K562 (cell line): ENCODE measurements at regions not wholly inside any gene's neighbourhood (a gene's known extent, or its start where the extent isn't known, plus 50 kb on each side); places are given as distances from the start of the nearest gene placed in this dataset.

Source experiments
- ATAC-seq: fragments of 200-7000 bp; cut with Tn5 transposase; 3 replicates; pipeline ENCODE4 v1.9.1; 2020; ENCODE audit warnings: moderate library complexity
- BruUV-seq: library from RNA; stranded (reverse); fragments of 400-500 nt; replicated peaks from 2 replicates; lab custom pipeline; 2021; lab: Mats Ljungman, UMichigan
- CTCF ChIA-PET: fragments of 300-600 bp; formaldehyde crosslinking; extraction: SDS; loops from one replicate; lab custom pipeline; 2021; ENCODE audit warnings: low intra/inter-chr PET ratio; lab: Yijun Ruan, JAX
- POLR2A ChIA-PET: fragments of 300-600, 350-650 bp; sonication (Branson Sonifier 250); formaldehyde crosslinking; extraction: SDS; loops from one replicate; lab custom pipeline; 2021; ENCODE audit warnings: antibody characterized with exemption, inconsistent platforms; lab: Yijun Ruan, JAX
- DNase-seq, 4 experiments: peaks; one replicate each; pipeline versions ENCODE4 v3.0.0 to v3.0.0-alpha.2; 2011 to 2018; ENCODE audit warnings: low spot score in 3 of 4, mixed read lengths in 3 of 4; ENCODE audit errors: extremely low read depth in 1 of 4
- FAIRE-seq: peaks from 2 replicates; lab custom pipeline; 2011; peaks lifted over from hg19 to GRCh38; lab: Jason Lieb, UNC
- H2AFZ ChIP-seq: 2 replicates; pipeline ENCODE4 v1.6.0; 2011; ENCODE audit warnings: low read depth, low read length, control low read depth, inconsistent platforms
- H3K27ac ChIP-seq: fragments of 200-600 bp; 3 replicates; pipeline ENCODE4 v1.8.0; 2011; ENCODE audit warnings: low read depth, mild to moderate bottlenecking, control low read depth, inconsistent platforms, low read length, moderate library complexity, mixed read lengths; ENCODE audit errors: extremely low read depth
- H3K27me3 ChIP-seq, 2 experiments: fragments of 300-600 bp in 1 of 2; 2 replicates in 1 of 2; 3 replicates in 1 of 2; pipeline versions ENCODE4 v1.6.0 to v1.8.0; 2011; ENCODE audit warnings: inconsistent platforms in 2 of 2, low read length in 2 of 2, mild to moderate bottlenecking in 1 of 2, mixed read lengths in 1 of 2, moderate library complexity in 1 of 2; ENCODE audit not compliant: control insufficient read depth in 2 of 2, insufficient read depth in 2 of 2
- H3K36me3 ChIP-seq: fragments of 300-600 bp; 3 replicates; pipeline ENCODE4 v1.8.0; 2011; ENCODE audit warnings: mild to moderate bottlenecking, low read length, inconsistent platforms; ENCODE audit not compliant: control insufficient read depth, insufficient read depth
- H3K4me1 ChIP-seq, 2 experiments: fragments of 200-600 bp in 1 of 2; replicated peaks in 1 of 2; 2 replicates in 1 of 2; 3 replicates in 1 of 2; pipeline versions ENCODE4 v1.5.1 to v1.8.0; 2011; ENCODE audit warnings: inconsistent platforms in 2 of 2, low read length in 2 of 2, mild to moderate bottlenecking in 1 of 2, mixed read lengths in 1 of 2, moderate library complexity in 1 of 2; ENCODE audit not compliant: control insufficient read depth in 2 of 2, insufficient read depth in 2 of 2
- H3K4me2 ChIP-seq: 2 replicates; pipeline ENCODE4 v1.6.1; 2011; ENCODE audit warnings: low read length, control low read depth, inconsistent platforms, mixed read lengths; ENCODE audit not compliant: insufficient read depth
- H3K4me3 ChIP-seq: fragments of 200-600 bp; sonication (generic), shearing (Covaris generic); 2 replicates; pipeline ENCODE4 v1.5.1; 2016; ENCODE audit warnings: control low read depth, inconsistent platforms
- H3K79me2 ChIP-seq: fragments of 200-600 bp; 3 replicates; pipeline ENCODE4 v1.8.0; 2011; ENCODE audit warnings: low read length, inconsistent platforms; ENCODE audit not compliant: control insufficient read depth, insufficient read depth
- H3K9ac ChIP-seq, 2 experiments: 2 replicates each; pipeline versions ENCODE4 v1.6.0 to v1.6.1; 2011; ENCODE audit warnings: low read depth in 2 of 2, low read length in 2 of 2, control low read depth in 1 of 2, inconsistent platforms in 1 of 2, mild to moderate bottlenecking in 1 of 2, mixed read lengths in 1 of 2; ENCODE audit not compliant: insufficient read depth in 1 of 2
- H3K9me1 ChIP-seq: one replicate; pipeline ENCODE4 v1.6.0; 2011; ENCODE audit warnings: inconsistent platforms, mild to moderate bottlenecking, low read length, moderate library complexity; ENCODE audit not compliant: control insufficient read depth, insufficient read depth
- H3K9me3 ChIP-seq: replicated peaks from 2 replicates; pipeline ENCODE4 v1.5.1; 2011; ENCODE audit warnings: low read depth, low read length, inconsistent platforms; ENCODE audit not compliant: control insufficient read depth, insufficient read depth
- H4K20me1 ChIP-seq: replicated peaks from 2 replicates; pipeline ENCODE4 v1.6.1; 2011; ENCODE audit warnings: low read length, inconsistent platforms, mixed read lengths; ENCODE audit not compliant: control insufficient read depth, insufficient read depth
- BRD9 ChIP-seq: fragments of 450-650 bp; IDR thresholded peaks from 2 replicates; pipeline ENCODE4 v1.6.1; 2018; ENCODE audit warnings: low read depth; ENCODE audit not compliant: partially characterized antibody
- HIVEP1 ChIP-seq: fragments of 250-450 bp; sonication (Bioruptor Pico); IDR thresholded peaks from 2 replicates; pipeline ENCODE4 v1.4.0; 2020; ENCODE audit warnings: mild to moderate bottlenecking
- KDM2B ChIP-seq: fragments of 250-450 bp; sonication (Bioruptor Pico); IDR thresholded peaks from 2 replicates; pipeline ENCODE4 v1.8.0; 2021; ENCODE audit warnings: mild to moderate bottlenecking, moderate library complexity
- NELFE ChIP-seq: IDR thresholded peaks from 2 replicates; pipeline ENCODE4 v1.6.1; 2011; ENCODE audit warnings: mild to moderate bottlenecking; ENCODE audit not compliant: insufficient read depth, insufficient read length
- NR1H2 ChIP-seq: sonication (generic); formaldehyde crosslinking; IDR thresholded peaks from 2 replicates; pipeline ENCODE4 v1.4.0; 2020; ENCODE audit warnings: mild to moderate bottlenecking, missing genetic modification reagents
- PATZ1 ChIP-seq: fragments of 250-450 bp; sonication (Bioruptor Pico); IDR thresholded peaks from 2 replicates; pipeline ENCODE4 v1.5.0; 2020; ENCODE audit warnings: mild to moderate bottlenecking, borderline replicate concordance
- WHSC1 ChIP-seq: IDR thresholded peaks from one replicate; pipeline ENCODE4 v1.6.1; 2012; ENCODE audit warnings: low read length, control low read depth, inconsistent platforms
- ZBTB40 ChIP-seq, 2 experiments: fragments of 450-650 bp in 1 of 2; sonication (generic) in 1 of 2; formaldehyde crosslinking in 1 of 2; IDR thresholded peaks; 2 replicates each; pipeline versions ENCODE4 v1.7.1 to v1.9.0; 2016 to 2022; ENCODE audit warnings: inconsistent platforms in 1 of 2, mild to moderate bottlenecking in 1 of 2, missing genetic modification reagents in 1 of 2
- ZNF445 ChIP-seq: fragments of 250-450 bp; sonication (Bioruptor Pico); IDR thresholded peaks from 2 replicates; pipeline ENCODE4 v1.4.0; 2020; ENCODE audit warnings: low read depth, mild to moderate bottlenecking, moderate library complexity
- ZNF589 ChIP-seq: fragments of 200-800 bp; sonication (Bioruptor generic); IDR thresholded peaks from 2 replicates; pipeline ENCODE4 v1.6.1; 2016; ENCODE audit warnings: low read depth, missing genetic modification characterization, missing compliant biosample characterization
- WGBS: fragments of 100-300 bp; shearing (Covaris generic); methylation state at CpG from one replicate; pipeline ENCODE4 v1.1.6; 2016; ENCODE audit warnings: low coverage, mixed read lengths; ENCODE audit not compliant: insufficient coverage; ENCODE audit errors: missing lambda C conversion rate; 5-methylcytosine and 5-hydroxymethylcytosine counted together
- in situ Hi-C: fragments of 300-500 bp; cut with MboI; formaldehyde crosslinking; loops from 4 replicates; pipeline ENCODE4 v1.15.0; 2018; ENCODE audit warnings: inconsistent platforms, mixed read lengths
- intact Hi-C: fragments of 100-400 bp; cut with micrococcal nuclease; formaldehyde crosslinking; loops from 2 replicates; pipeline ENCODE4 v1.14.2; 2022
- TF ChIP-seq, protein P1 (sequence below): fragments of 200-800 bp; sonication (Bioruptor generic); IDR thresholded peaks from 2 replicates; pipeline ENCODE4 v1.6.1; 2017; ENCODE audit warnings: missing genetic modification characterization, missing compliant biosample characterization

GRCh38 chr12:12003609-12004008 lies 67.1 kb upstream of the BCL2L14 start:
- Histone ChIP-seq H3K9me3 (no peaks in the 10 kb centered on the region), H3K4me2 (no peak overlapping the region), H3K79me2 (no peaks in the 10 kb centered on the region), H3K9me1 (no peaks in the 10 kb centered on the region), H3K36me3 (no peaks in the 10 kb centered on the region), H3K27ac (no peak overlapping the region), H2AFZ (no peak overlapping the region), H3K4me3 (no peak overlapping the region), H3K9ac (no peak overlapping the region), H4K20me1 (no peaks in the 10 kb centered on the region), H3K27me3 (peaks cover 0 to 10% of the 10 kb centered on the region in 2 experiments; a peak in 2 of 5 replicates), H3K4me1 (no peaks in the 10 kb centered on the region; a peak in 1 of 5 replicates)
- FAIRE-seq (no peak), DNase-seq (no peak), ATAC-seq (no peak)
- WGBS: 2% methylated on average over 5 of the region's 5 CpGs
- in situ Hi-C loops (no loop called here), intact Hi-C loops (no loop called here)
- ChIA-PET POLR2A (no interaction called here), CTCF (no interaction called here)
- no TSS peak for BruUV-seq
- TF ChIP-seq PATZ1 (CRISPR knock-in tag): no peak
- no peak for TF ChIP-seq KDM2B (CRISPR knock-in tag)
- TF ChIP-seq NELFE: no peak
- no peak for TF ChIP-seq BRD9
- no peak for TF ChIP-seq ZNF445 (CRISPR knock-in tag)
- TF ChIP-seq ZBTB40 (IDR thresholded peaks at IDR 0.05): no peak
- no peak for TF ChIP-seq ZBTB40 (CRISPR knock-in tag; IDR thresholded peaks at IDR 0.05)
- TF ChIP-seq NR1H2 (CRISPR knock-in tag): no peak
- no peak for TF ChIP-seq WHSC1
- no peak for TF ChIP-seq HIVEP1 (CRISPR knock-in tag)
- TF ChIP-seq, protein P1, sequence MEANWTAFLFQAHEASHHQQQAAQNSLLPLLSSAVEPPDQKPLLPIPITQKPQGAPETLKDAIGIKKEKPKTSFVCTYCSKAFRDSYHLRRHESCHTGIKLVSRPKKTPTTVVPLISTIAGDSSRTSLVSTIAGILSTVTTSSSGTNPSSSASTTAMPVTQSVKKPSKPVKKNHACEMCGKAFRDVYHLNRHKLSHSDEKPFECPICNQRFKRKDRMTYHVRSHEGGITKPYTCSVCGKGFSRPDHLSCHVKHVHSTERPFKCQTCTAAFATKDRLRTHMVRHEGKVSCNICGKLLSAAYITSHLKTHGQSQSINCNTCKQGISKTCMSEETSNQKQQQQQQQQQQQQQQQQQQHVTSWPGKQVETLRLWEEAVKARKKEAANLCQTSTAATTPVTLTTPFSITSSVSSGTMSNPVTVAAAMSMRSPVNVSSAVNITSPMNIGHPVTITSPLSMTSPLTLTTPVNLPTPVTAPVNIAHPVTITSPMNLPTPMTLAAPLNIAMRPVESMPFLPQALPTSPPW (CRISPR knock-in tag): no peak
- TF ChIP-seq ZNF589: no peak
